HL-60 (cell line): ENCODE measurements at regions not wholly inside any gene's neighbourhood (a gene's known extent, or its start where the extent isn't known, plus 50 kb on each side); places are given as distances from the start of the nearest gene placed in this dataset.

Experiments
- CTCF ChIP-seq: IDR thresholded peaks from one replicate; pipeline ENCODE4 v1.5.1; 2011; ENCODE audit warnings: low read length, control low read depth, inconsistent platforms; ENCODE audit not compliant: insufficient read depth
- GABPA ChIP-seq: IDR thresholded peaks from 2 replicates; pipeline ENCODE4 v1.6.1; 2012; ENCODE audit warnings: low read depth

DNA sequence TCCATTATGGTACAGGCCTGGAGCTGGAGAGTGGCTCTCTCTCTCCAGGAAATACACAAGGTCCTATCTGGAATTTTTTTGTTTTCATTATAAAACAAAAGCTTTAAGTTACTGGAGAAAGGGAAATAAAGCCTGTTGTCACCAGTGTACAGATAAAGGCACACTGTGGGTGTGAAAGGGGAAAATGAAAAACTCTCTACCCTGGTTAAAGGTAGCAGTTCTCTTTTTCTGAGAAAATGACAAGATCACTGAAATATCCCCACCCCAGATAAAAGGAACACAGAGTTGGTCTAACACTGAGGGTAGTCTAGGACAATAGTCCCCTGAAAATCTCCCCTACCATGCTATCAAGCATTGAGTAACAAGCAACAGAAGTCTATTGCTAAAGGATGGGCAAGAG is 438.7 kb downstream of the MBD2 start:
- no peak for TF ChIP-seq GABPA
- TF ChIP-seq CTCF: no peak
